WTC11 (cell line): ENCODE measurements at regions not wholly inside any gene's neighbourhood (a gene's known extent, or its start where the extent isn't known, plus 50 kb on each side); places are given as distances from the start of the nearest gene placed in this dataset.
"Not testable (repeated sequence)": the region's sequence is repeated elsewhere in the genome, so short reads cannot be mapped to it uniquely, and the experiment has no call there.

Experiments
- ESRRA ChIP-seq: sonication (generic); formaldehyde crosslinking; IDR thresholded peaks from 2 replicates; pipeline ENCODE4 v1.8.1; 2022; ENCODE audit warnings: mild to moderate bottlenecking, missing genetic modification reagents, borderline replicate concordance
- OVOL2 ChIP-seq: fragments of 250-450 bp; sonication (Bioruptor Pico); IDR thresholded peaks from 2 replicates; pipeline ENCODE4 v1.9.0; 2021; ENCODE audit warnings: mild to moderate bottlenecking, borderline replicate concordance
- TCF7 ChIP-seq: sonication (generic); formaldehyde crosslinking; IDR thresholded peaks from 2 replicates; pipeline ENCODE4 v1.8.0; 2022; ENCODE audit warnings: mild to moderate bottlenecking, low read depth, missing genetic modification reagents, moderate library complexity
- TP53 ChIP-seq: sonication (generic); formaldehyde crosslinking; IDR thresholded peaks from 2 replicates; pipeline ENCODE4 v1.8.1; 2023; ENCODE audit warnings: mild to moderate bottlenecking, missing genetic modification reagents
- TF ChIP-seq, protein P1 (sequence below): fragments of 200-600 bp; IDR thresholded peaks from 2 replicates; pipeline ENCODE4 v1.8.0; 2022; ENCODE audit warnings: antibody characterized with exemption
- TF ChIP-seq, protein P2 (sequence below): sonication (generic); formaldehyde crosslinking; IDR thresholded peaks from 2 replicates; pipeline ENCODE4 v1.8.1; 2023; ENCODE audit warnings: mild to moderate bottlenecking, missing genetic modification reagents

DNA sequence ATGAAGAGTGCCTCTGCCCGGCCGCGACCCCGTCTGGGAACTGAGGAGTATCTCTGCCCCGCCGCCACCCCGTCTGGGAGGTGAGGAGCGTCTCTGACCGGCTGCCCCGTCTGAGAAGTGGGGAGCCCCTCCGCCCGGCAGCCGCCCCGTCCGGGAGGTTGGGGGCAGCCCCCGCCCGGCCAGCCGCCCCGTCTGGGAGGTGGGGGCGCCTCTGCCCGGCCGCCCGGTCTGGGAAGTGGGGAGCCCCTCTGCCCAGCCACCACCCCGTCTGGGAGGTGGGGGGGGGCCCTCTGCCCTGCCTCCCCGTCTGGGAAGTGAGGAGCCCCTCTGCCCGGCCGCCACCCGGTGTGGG is 1251.9 kb downstream of the BRINP3 start:
- TF ChIP-seq, protein P1, sequence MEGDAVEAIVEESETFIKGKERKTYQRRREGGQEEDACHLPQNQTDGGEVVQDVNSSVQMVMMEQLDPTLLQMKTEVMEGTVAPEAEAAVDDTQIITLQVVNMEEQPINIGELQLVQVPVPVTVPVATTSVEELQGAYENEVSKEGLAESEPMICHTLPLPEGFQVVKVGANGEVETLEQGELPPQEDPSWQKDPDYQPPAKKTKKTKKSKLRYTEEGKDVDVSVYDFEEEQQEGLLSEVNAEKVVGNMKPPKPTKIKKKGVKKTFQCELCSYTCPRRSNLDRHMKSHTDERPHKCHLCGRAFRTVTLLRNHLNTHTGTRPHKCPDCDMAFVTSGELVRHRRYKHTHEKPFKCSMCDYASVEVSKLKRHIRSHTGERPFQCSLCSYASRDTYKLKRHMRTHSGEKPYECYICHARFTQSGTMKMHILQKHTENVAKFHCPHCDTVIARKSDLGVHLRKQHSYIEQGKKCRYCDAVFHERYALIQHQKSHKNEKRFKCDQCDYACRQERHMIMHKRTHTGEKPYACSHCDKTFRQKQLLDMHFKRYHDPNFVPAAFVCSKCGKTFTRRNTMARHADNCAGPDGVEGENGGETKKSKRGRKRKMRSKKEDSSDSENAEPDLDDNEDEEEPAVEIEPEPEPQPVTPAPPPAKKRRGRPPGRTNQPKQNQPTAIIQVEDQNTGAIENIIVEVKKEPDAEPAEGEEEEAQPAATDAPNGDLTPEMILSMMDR: not testable (repeated sequence)
- TF ChIP-seq, protein P2, sequence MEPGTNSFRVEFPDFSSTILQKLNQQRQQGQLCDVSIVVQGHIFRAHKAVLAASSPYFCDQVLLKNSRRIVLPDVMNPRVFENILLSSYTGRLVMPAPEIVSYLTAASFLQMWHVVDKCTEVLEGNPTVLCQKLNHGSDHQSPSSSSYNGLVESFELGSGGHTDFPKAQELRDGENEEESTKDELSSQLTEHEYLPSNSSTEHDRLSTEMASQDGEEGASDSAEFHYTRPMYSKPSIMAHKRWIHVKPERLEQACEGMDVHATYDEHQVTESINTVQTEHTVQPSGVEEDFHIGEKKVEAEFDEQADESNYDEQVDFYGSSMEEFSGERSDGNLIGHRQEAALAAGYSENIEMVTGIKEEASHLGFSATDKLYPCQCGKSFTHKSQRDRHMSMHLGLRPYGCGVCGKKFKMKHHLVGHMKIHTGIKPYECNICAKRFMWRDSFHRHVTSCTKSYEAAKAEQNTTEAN (CRISPR knock-in tag): not testable (repeated sequence)
- not testable (repeated sequence) for TF ChIP-seq TP53; TCF7 (CRISPR knock-in tag); ESRRA (CRISPR knock-in tag); OVOL2 (CRISPR knock-in tag)
